Neuron (in vitro differentiated cells): ENCODE measurements at regions not wholly inside any gene's neighbourhood (a gene's known extent, or its start where the extent isn't known, plus 50 kb on each side); places are given as distances from the start of the nearest gene placed in this dataset.

ENCODE experiments used
- H2AFZ ChIP-seq: one replicate; pipeline ENCODE4 v1.6.1; 2013; ENCODE audit warnings: low read depth, mild to moderate bottlenecking, inconsistent platforms, low read length, moderate library complexity
- H3K27me3 ChIP-seq: one replicate; pipeline ENCODE4 v1.6.1; 2013; ENCODE audit warnings: low read length; ENCODE audit not compliant: insufficient read depth
- H3K36me3 ChIP-seq: one replicate; pipeline ENCODE4 v1.6.1; 2013; ENCODE audit warnings: low read length; ENCODE audit not compliant: insufficient read depth
- H3K4me1 ChIP-seq: one replicate; pipeline ENCODE4 v1.6.1; 2013; ENCODE audit warnings: low read length; ENCODE audit not compliant: insufficient read depth
- H3K4me3 ChIP-seq: 2 replicates; pipeline ENCODE4 v1.5.1; 2013; ENCODE audit warnings: mild to moderate bottlenecking, low read length, moderate library complexity
- H3K9me3 ChIP-seq: one replicate; pipeline ENCODE4 v1.6.1; 2013; ENCODE audit warnings: low read length

DNA sequence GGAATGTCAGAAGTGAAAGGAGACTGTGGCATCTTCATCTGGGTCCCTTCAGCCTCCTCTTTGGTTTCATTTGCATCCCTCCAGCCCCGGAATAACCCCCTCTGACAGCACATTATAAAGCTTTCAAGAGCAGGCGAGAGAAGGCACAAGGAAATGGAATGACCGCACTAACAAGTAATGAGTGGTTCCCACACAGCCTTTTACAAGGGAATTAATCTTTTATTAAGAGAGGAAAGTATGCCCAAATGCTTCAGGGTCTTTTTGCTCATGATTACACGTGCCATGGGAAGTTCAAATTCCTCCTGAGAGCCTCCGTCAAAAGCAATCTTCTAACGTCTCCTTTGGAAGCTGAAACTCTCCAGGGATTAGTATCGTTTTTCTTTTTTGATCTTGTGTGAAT is 347.0 kb downstream of the BTBD3 start:
- Histone ChIP-seq H3K9me3 (no peaks in the 10 kb centered on the region), H3K4me1 (no peaks in the 10 kb centered on the region), H2AFZ (no peak overlapping the region), H3K27me3 (no peaks in the 10 kb centered on the region), H3K4me3 (no peak overlapping the region), H3K36me3 (no peaks in the 10 kb centered on the region)

DNA sequence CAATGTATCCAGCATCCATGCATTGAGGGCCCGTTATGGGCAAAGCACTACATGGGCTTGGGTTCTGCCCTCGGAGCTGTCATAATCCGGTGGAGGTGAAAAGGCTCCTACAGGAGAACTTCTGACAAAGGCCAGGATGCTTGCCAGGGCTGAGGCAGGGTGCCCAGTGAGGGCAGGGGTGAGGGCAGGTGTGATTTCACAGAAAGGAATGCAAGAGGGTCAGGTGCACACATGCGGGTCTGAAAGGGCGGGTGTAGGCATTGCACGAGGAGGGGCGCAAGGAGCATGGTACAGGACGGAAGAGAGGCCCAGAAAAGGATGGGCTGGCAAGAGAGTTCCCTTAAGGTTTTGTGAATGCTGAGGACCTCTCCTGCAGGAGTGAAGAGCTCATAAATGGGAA is 348.0 kb downstream of the BTBD3 start:
- Histone ChIP-seq H3K27me3 (no peaks in the 10 kb centered on the region), H3K4me3 (no peak overlapping the region), H3K4me1 (no peaks in the 10 kb centered on the region), H3K9me3 (no peaks in the 10 kb centered on the region), H3K36me3 (no peaks in the 10 kb centered on the region), H2AFZ (no peak overlapping the region)

DNA sequence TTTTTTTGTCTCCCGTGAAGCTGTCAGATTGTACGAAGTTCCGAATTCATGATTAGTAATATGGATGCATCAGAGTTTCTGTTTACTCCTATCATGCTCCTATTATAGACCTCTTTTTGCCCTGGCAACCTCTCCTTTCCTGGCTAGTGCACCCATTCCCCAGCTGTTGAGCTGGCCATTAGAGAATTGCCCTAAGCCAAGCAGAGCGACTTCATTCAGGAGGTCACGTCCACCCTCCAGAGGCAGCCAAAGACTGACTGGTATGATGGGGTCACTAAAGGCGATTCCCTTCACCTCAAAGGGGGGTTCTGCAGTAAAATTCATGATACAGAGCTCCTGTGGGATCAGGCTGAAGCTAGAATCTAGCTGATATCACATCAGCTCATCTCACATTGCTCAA is 351.9 kb downstream of the BTBD3 start:
- H3K4me1 ChIP-seq = no peaks in the 10 kb centered on the region
- H3K9me3 ChIP-seq = no peaks in the 10 kb centered on the region
- no peak overlapping the region for H2AFZ ChIP-seq
- no peaks in the 10 kb centered on the region for H3K36me3 ChIP-seq
- no peaks in the 10 kb centered on the region for H3K27me3 ChIP-seq
- no peak overlapping the region for H3K4me3 ChIP-seq

DNA sequence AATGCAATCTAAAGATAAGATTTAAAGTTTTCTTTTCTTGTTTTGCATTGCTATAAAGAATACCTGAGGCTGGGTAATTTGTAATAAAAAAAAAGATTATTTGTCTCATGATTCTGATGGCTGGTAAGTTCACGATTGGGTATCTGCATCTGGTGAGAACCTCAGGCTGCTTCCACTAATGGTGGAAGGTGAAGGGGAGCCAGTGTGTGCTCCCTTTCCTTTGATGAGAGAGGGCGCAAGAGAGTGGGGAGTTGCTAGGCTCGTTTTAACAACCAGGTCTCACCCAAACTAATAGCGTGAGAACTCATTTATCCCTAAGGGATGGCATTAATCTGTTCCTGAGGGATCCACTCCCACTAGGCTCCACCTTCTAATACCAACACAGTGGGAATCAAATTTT is 353.2 kb downstream of the BTBD3 start:
- H3K4me1 ChIP-seq = no peaks in the 10 kb centered on the region
- no peaks in the 10 kb centered on the region for H3K27me3 ChIP-seq
- H3K9me3 ChIP-seq = no peaks in the 10 kb centered on the region

DNA sequence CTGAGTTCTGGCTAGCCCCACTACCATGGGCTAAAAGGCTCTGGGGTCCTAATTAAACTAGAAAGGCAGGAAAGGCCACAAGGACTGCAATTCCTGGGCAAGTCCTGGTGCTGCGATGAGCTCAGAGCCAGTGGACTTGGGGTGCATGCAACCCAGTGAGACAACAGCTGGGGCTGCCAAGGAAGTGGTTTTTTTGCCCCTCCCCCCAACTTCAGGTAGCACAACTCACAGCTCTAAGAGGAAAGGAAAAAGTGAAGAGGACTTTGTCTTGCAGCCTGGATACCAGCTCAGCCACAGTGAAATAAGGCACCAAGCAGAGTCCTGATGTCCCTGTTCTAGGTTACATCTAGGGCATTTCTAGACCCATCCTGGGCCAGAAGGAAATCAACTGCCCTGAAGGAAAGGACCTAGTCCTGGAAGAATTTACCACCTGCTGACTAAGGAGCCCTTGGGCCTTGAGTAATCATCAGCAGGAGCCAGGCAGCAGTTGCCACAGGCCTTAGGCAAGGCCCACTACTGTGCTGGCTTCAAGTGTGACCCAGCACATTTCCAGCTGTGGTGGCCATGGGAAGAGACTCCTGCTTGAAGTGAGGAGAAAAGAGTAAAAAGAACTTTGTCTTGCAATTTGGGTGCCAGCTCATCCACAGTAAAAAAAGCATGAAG is 358.4 kb downstream of the BTBD3 start:
- Histone ChIP-seq H3K9me3 (no peaks in the 10 kb centered on the region), H3K4me1 (no peaks in the 10 kb centered on the region), H3K27me3 (no peaks in the 10 kb centered on the region), H3K4me3 (no peak overlapping the region), H3K36me3 (no peaks in the 10 kb centered on the region), H2AFZ (no peak overlapping the region)

More for the DNA sequence above, 353.2 kb downstream of the BTBD3 start:
- no peaks in the 10 kb centered on the region for H3K36me3 ChIP-seq
- no peak overlapping the region for H3K4me3 ChIP-seq
- H2AFZ ChIP-seq = no peak overlapping the region

DNA sequence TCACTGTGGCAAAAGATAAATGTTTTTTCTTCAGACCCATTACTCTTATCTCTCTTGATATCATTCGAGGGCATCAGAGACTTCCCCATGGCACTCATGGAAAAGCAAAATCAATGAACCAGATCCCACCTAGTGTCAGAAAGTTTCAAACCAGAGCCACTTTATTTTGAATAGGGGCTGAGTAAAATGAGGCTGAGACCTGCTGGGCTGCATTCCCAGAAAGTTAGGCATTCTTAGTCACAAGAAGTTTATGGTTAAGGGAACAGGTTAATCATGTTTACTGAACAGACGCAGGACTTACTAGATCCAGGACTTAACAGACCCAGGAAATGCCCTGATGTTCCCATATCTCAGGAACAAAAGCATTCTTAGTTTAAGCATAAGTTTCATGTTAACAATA is 369.9 kb downstream of the BTBD3 start:
- no peak overlapping the region for H2AFZ ChIP-seq
- no peaks in the 10 kb centered on the region for H3K36me3 ChIP-seq
- no peaks in the 10 kb centered on the region for H3K27me3 ChIP-seq
- H3K4me1 ChIP-seq = no peaks in the 10 kb centered on the region
- H3K9me3 ChIP-seq = no peaks in the 10 kb centered on the region
- no peak overlapping the region for H3K4me3 ChIP-seq

DNA sequence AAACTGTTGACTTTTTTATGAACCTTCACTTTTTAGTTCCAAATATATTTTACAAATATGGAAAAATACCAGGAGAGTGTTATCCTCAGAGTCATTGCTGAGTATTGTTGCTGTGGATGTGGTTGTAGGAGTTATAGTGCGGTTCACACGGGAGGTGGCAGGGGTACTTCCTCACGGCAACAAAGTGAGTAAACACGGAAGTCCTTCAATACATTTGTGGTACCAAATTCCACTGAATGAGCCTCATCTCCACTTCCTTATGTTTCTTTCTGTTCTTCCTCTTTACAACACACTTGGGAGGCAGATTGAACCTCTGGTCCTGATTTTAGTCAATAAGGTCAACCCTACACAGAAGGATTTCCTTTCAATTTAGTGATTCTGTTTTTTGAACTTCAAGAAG is 371.8 kb downstream of the BTBD3 start:
- H3K4me3 ChIP-seq = no peak overlapping the region
- H3K36me3 ChIP-seq = no peaks in the 10 kb centered on the region
- H2AFZ ChIP-seq = no peak overlapping the region
- H3K27me3 ChIP-seq = no peaks in the 10 kb centered on the region
- no peaks in the 10 kb centered on the region for H3K9me3 ChIP-seq
- no peaks in the 10 kb centered on the region for H3K4me1 ChIP-seq

DNA sequence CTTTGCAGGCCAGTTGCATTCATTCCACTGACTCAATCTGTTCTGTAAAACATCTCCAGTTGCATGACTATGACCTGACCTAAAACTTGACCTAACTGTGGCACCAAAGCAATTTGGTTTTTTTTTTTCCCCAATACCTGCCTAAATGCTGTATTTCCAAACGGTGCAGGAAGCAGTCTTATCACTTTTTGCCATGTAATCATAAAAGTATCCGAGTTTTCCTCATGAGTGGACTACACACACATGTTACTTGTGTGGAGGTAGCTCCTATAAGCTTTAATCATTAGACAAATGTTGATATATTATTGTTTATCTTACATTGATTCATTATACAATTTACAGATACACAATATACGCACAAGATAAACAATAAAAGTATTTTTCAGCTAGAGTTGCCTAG is 373.7 kb downstream of the BTBD3 start:
- no peaks in the 10 kb centered on the region for H3K4me1 ChIP-seq
- no peaks in the 10 kb centered on the region for H3K36me3 ChIP-seq
- no peaks in the 10 kb centered on the region for H3K27me3 ChIP-seq
- H3K4me3 ChIP-seq = no peak overlapping the region
- H3K9me3 ChIP-seq = no peaks in the 10 kb centered on the region
- H2AFZ ChIP-seq = no peak overlapping the region

DNA sequence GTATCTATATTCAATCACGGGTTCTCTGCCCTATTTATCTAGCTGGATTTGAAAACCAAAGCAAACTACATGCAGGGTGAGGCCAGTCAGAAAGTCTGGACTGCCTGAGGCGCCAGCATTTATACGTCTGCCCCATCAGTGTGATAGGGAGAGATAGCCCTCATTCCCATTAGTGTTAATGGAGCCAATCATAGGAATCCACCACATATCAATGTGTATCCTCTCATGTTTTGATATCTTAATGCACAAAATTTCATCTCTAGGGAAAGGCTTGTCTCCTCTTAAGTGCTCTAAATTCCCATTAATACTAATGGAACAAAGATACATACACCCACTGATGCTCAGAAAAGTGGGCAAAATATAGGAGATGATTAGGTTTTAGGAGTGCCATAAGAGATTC is 376.2 kb downstream of the BTBD3 start:
- no peaks in the 10 kb centered on the region for H3K27me3 ChIP-seq
- no peaks in the 10 kb centered on the region for H3K36me3 ChIP-seq
- H3K4me3 ChIP-seq = no peak overlapping the region
- no peak overlapping the region for H2AFZ ChIP-seq
- H3K4me1 ChIP-seq = no peaks in the 10 kb centered on the region
- H3K9me3 ChIP-seq = no peaks in the 10 kb centered on the region

DNA sequence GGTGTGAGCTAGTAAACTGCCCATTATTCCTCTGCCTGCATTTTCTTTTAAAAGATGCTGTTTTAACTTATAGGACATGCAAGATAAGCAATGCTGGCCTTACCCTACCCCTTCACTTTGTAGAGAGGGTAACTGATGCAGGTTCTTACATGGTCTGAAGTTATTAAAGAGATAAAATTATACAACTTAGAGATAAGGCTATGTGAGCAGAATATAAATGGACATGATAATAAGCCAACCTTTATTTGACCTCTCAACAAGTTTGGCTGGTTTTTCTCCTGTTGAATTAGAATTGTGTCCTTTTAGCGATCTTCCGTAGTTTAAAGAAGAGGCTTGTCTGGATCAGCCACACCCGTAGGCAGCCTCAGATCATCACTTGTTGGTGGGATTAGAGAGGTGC is 377.0 kb downstream of the BTBD3 start:
- Histone ChIP-seq H3K27me3 (no peaks in the 10 kb centered on the region), H2AFZ (no peak overlapping the region), H3K36me3 (no peaks in the 10 kb centered on the region), H3K9me3 (no peaks in the 10 kb centered on the region), H3K4me3 (no peak overlapping the region), H3K4me1 (no peaks in the 10 kb centered on the region)

DNA sequence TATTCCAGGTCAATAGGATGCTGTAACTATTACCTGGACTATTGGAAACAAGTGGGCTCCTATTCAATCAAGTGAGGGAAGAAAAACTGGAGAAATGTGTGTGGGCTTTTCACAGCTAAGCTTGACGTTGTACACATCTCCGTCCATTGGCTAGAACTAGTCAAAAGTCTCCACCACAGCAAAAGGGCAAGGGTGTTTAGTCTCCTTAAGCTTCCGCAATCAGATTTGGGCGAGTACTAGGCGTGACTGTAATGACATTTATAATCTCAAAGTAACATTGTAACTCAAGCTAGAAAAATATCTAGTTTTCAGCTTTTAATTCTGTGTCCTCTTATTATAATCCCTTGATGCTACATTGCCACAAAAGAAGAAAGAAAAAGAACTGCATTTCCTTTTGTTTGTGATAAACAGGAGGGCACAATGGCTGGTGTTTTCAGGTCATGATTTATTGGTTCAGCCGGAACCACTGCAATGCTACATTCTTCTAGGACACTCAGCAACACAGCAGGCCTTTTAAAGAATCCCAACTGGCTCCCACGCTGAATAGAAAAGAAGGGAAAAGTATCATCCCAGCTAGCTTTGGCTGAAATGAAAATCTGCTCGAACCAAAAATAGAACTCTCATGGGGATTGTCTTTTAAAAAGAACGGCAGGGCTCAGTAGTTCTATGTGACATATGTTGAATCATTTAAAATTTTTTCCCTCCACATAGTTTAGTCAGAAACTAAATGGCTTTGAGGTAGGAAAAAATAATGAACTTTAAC is 387.7 kb downstream of the BTBD3 start:
- Histone ChIP-seq H3K27me3 (no peaks in the 10 kb centered on the region), H3K9me3 (no peaks in the 10 kb centered on the region), H3K4me3 (no peak overlapping the region), H3K4me1 (no peaks in the 10 kb centered on the region), H2AFZ (no peak overlapping the region), H3K36me3 (no peaks in the 10 kb centered on the region)

DNA sequence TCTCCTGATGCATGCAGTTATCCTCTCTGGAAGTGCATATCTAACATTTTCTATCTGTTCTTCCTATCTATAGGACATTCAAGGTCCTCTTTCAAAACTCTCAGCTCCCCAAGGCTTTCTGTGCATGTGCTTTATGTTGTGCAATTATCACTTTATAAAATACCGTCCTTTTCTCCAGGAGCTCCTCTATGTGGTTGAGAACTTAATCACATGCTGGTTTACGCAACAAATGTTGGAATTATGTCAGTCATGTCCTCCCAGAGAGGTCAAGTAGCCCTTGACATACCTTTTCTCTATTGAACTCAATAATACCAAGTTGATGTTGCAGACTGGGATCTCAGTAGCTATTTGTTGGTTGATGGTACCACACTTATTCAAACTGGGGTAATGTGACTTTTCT is 388.4 kb downstream of the BTBD3 start:
- Histone ChIP-seq H3K27me3 (no peaks in the 10 kb centered on the region), H3K9me3 (no peaks in the 10 kb centered on the region), H2AFZ (no peak overlapping the region), H3K36me3 (no peaks in the 10 kb centered on the region), H3K4me3 (no peak overlapping the region), H3K4me1 (no peaks in the 10 kb centered on the region)

DNA sequence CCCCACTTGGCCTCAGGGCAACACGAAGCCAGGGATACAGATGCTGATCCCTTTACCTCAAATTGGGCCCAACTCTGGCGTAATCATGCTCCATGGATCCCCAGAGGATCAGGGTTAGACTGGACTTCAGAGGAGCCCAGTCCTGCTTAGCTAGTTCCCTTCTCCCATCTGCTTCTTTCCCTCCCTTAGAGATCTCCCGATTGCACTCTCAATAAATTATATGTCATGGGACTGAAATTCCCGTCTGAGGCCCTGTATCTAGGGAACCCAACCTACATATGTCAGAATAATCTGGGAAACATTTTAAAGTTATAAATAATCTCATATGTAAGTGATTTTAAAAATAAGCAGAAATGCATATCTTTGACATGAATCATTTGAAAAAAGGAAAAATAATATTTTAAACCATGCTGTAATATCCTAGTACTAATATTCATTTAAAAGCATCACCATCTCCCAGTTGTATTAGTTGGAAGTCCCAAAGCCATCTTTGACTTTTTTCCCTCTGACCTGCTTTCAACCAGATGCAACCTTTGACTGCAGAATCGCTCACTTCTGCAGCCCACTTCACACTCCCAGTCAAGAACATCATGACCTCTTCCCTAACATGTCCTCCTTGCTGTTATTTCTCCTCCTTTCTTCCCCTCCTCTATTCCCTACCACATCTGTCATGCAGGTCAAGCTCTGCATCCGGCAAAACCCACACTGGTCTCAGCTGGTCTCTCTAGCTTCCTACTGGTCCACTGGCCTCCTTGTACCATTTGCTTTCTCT is 393.6 kb downstream of the BTBD3 start:
- no peaks in the 10 kb centered on the region for H3K9me3 ChIP-seq
- H2AFZ ChIP-seq = no peak overlapping the region
- H3K36me3 ChIP-seq = no peaks in the 10 kb centered on the region
- H3K4me1 ChIP-seq = no peaks in the 10 kb centered on the region
- no peaks in the 10 kb centered on the region for H3K27me3 ChIP-seq
- H3K4me3 ChIP-seq = no peak overlapping the region
